ENCODE measurements at regions not wholly inside any gene's neighbourhood (a gene's known extent, or its start where the extent isn't known, plus 50 kb on each side); places are given as distances from the start of the nearest gene placed in this dataset.
"Not testable (repeated sequence)": the region's sequence is repeated elsewhere in the genome, so short reads cannot be mapped to it uniquely, and the experiment has no call there.

DNA sequence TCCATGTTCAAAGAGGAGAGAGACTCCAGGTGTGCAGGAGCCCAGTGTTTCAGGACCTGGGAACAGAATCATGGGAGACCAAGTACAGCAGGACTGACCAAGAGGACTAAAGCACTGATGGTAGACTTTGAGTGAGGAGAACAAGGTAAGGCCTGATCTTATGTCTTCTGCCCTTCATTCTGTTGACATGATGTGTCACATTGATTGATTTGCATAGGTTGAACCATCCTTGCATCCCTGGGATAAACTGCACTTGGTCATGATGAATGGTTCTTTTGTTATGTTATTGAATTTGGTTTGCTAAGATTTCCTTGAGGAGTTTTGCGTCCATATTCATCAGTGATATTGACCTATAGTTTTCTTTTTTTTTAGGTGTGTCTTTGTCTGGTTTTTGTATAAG is 497.0 kb downstream of the TMEM121 start:
- Histone ChIP-seq H3K4me3 (ENCODE audit: low read depth, low read length) (no peak overlapping the region), H3K27me3 (ENCODE audit: insufficient read depth, low read depth, severe bottlenecking) (peaks cover 34% of the 10 kb centered on the region), H3K27ac (no peak overlapping the region), H3K9me3 (ENCODE audit: severe bottlenecking) (no peaks in the 10 kb centered on the region), H3K36me3 (no peaks in the 10 kb centered on the region)
- TF ChIP-seq, protein P1, sequence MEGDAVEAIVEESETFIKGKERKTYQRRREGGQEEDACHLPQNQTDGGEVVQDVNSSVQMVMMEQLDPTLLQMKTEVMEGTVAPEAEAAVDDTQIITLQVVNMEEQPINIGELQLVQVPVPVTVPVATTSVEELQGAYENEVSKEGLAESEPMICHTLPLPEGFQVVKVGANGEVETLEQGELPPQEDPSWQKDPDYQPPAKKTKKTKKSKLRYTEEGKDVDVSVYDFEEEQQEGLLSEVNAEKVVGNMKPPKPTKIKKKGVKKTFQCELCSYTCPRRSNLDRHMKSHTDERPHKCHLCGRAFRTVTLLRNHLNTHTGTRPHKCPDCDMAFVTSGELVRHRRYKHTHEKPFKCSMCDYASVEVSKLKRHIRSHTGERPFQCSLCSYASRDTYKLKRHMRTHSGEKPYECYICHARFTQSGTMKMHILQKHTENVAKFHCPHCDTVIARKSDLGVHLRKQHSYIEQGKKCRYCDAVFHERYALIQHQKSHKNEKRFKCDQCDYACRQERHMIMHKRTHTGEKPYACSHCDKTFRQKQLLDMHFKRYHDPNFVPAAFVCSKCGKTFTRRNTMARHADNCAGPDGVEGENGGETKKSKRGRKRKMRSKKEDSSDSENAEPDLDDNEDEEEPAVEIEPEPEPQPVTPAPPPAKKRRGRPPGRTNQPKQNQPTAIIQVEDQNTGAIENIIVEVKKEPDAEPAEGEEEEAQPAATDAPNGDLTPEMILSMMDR (IDR thresholded peaks at IDR 0.05; ENCODE audit: low read depth, low read length), result no peak
- DNase-seq, result no peak

DNA sequence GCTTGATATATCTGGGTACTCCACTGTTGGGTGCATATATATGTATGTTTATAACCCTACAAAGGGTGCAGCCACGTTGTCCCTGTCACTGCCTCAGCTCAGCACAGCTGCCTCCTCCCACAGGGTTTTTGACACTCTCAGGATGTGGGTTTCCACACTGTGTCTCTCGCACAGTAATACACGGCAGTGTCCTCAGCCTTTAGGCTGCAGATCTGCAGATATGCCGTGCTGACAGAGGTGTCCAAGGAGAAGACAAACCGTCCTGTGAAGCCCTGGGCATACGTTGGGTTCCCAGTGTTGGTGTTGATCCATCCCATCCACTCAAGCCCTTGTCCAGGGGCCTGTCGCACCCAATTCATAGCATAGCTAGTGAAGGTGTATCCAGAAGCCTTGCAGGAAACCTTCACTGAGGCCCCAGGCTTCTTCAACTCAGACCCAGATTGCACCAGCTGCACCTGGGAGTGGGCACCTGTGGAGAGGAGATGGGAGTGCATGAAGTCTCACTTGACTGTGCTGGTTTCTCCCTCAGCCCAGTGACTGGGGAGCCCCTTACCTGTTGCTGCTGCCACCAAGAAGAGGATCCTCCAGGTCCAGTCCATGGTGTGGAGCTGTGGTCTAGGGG is 498.7 kb downstream of the TMEM121 start:
- TF ChIP-seq, protein P1 (IDR thresholded peaks at IDR 0.05; ENCODE audit: low read depth, low read length), result no peak
- H3K9me3 ChIP-seq (ENCODE audit: severe bottlenecking), result no peaks in the 10 kb centered on the region
- peaks cover 43% of the 10 kb centered on the region for H3K27me3 ChIP-seq (ENCODE audit: insufficient read depth, low read depth, severe bottlenecking)
- H3K27ac ChIP-seq, result no peak overlapping the region
- H3K36me3 ChIP-seq, result no peaks in the 10 kb centered on the region
- DNase-seq, result no peak
- no peak overlapping the region for H3K4me3 ChIP-seq (ENCODE audit: low read depth, low read length)

DNA sequence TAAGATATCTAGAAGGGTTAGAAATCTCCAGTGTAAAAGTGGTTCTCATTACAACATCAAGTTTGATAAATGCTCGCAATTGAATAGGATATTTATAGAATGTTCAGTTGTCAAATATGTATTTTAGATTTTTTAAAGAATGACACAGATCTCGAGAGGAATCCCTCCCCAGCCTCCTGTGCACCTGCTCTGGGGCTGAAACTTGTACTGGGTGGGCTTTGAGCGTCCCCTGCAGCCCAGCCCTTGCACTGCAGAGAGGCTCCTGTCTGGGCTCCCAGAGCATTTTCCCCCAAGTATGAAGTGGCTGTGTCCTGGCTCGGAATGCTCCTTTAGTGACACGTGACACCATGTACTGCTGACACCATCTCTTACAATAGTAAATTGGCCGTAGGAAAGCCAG is 499.6 kb downstream of the TMEM121 start:
- Histone ChIP-seq H3K36me3 (no peaks in the 10 kb centered on the region), H3K27me3 (ENCODE audit: insufficient read depth, low read depth, severe bottlenecking) (peaks cover 52% of the 10 kb centered on the region), H3K4me3 (ENCODE audit: low read depth, low read length) (no peak overlapping the region), H3K9me3 (ENCODE audit: severe bottlenecking) (no peaks in the 10 kb centered on the region), H3K27ac (no peak overlapping the region)
- TF ChIP-seq, protein P1 (IDR thresholded peaks at IDR 0.05; ENCODE audit: low read depth, low read length), result no peak
- no peak for DNase-seq

DNA sequence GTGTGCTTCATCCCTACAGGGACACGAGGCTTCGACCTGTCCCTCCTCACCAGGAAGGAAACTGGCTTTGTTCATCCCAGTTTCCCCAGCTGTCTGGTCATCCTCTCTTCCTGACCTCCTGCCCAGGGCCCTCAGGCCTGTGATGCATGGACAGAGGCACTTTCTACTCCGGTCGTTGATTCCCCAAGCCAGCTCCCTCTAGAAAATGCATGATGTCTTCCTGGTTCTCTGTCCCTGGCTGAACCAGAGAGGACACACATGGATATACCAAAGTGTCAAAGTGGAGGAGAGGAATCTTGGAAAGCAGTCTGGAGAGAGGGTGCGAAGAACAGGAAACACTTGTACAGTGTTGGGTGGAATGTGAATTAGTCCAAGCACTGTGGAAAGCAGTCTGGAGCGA is 501.4 kb downstream of the TMEM121 start:
- peaks cover 64% of the 10 kb centered on the region for H3K27me3 ChIP-seq (ENCODE audit: insufficient read depth, low read depth, severe bottlenecking)
- not testable (repeated sequence) for H3K36me3 ChIP-seq; DNase-seq; H3K27ac ChIP-seq; H3K9me3 ChIP-seq (ENCODE audit: severe bottlenecking); H3K4me3 ChIP-seq (ENCODE audit: low read depth, low read length)

DNA sequence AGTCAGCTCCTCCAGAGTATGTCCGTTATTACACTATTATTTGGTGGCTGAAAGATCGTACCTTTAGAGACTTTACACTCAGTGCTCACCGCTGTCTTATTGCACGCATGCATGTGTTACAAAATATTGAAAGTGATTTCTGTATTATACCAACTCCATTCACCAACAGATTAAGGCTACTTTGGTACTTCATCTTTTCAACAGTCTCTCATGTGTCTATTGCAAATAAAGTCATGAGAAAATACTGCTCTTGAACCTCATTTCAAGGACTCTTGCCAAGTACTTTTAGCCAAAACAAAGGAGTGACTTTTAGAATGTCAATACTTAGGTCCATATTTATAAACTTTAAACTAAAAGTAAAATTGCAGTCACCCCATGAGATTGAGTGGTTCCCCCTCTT is 503.6 kb downstream of the TMEM121 start:
- H3K27ac ChIP-seq, result no peak overlapping the region
- no peaks in the 10 kb centered on the region for H3K9me3 ChIP-seq (ENCODE audit: severe bottlenecking)
- H3K27me3 ChIP-seq (ENCODE audit: insufficient read depth, low read depth, severe bottlenecking), result peaks cover 71% of the 10 kb centered on the region
- TF ChIP-seq, protein P1 (IDR thresholded peaks at IDR 0.05; ENCODE audit: low read depth, low read length), result no peak
- no peaks in the 10 kb centered on the region for H3K36me3 ChIP-seq
- H3K4me3 ChIP-seq (ENCODE audit: low read depth, low read length), result no peak overlapping the region
- no peak for DNase-seq

DNA sequence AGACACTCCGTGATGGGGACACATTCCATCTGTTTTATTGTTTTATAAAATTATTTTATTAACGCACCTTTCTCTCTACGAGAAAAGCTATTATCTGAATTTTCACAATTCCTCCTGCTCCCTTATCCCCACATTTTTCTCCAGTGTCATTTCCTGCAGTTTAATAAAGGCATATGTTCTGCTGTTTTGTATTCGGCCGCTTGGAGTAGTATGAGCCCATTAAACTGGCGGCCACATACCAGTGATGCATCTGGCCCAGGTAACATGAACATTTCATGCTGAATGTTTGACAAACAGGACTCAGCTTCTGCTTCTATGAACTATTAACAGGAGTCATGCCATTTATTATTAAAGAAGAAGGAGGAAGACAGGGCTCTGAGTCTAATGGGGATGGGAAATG is 511.0 kb downstream of the TMEM121 start:
- peaks cover 67% of the 10 kb centered on the region for H3K27me3 ChIP-seq (ENCODE audit: insufficient read depth, low read depth, severe bottlenecking)
- TF ChIP-seq, protein P1 (IDR thresholded peaks at IDR 0.05; ENCODE audit: low read depth, low read length), result no peak
- H3K36me3 ChIP-seq, result no peaks in the 10 kb centered on the region
- no peak for DNase-seq
- H3K4me3 ChIP-seq (ENCODE audit: low read depth, low read length), result no peak overlapping the region
- H3K27ac ChIP-seq, result no peak overlapping the region
- no peaks in the 10 kb centered on the region for H3K9me3 ChIP-seq (ENCODE audit: severe bottlenecking)
